HEK293T (cell line): ENCODE measurements at regions not wholly inside any gene's neighbourhood (a gene's known extent, or its start where the extent isn't known, plus 50 kb on each side); places are given as distances from the start of the nearest gene placed in this dataset.

Source experiments
- ARNT ChIP-seq: fragments of 450-650 bp; IDR thresholded peaks from 2 replicates; pipeline ENCODE4 v1.6.1; 2017; ENCODE audit warnings: mild to moderate bottlenecking
- CTBP1 ChIP-seq: fragments of 450-650 bp; IDR thresholded peaks from 2 replicates; pipeline ENCODE4 v1.6.1; 2016; ENCODE audit warnings: borderline replicate concordance
- ELF4 ChIP-seq: fragments of 450-650 bp; IDR thresholded peaks from 2 replicates; pipeline ENCODE4 v1.6.1; 2017; ENCODE audit warnings: antibody characterized with exemption
- FOXA1 ChIP-seq: fragments of 450-650 bp; IDR thresholded peaks from 2 replicates; pipeline ENCODE4 v1.6.1; 2016; ENCODE audit warnings: mild to moderate bottlenecking
- FOXM1 ChIP-seq: fragments of 450-650 bp; IDR thresholded peaks from 2 replicates; pipeline ENCODE4 v1.6.1; 2017; ENCODE audit warnings: mild to moderate bottlenecking, borderline replicate concordance
- L3MBTL2 ChIP-seq: fragments of 450-650 bp; conservative IDR thresholded peaks from 2 replicates; pipeline ENCODE4 v1.6.1; 2016; ENCODE audit warnings: mild to moderate bottlenecking
- LEF1 ChIP-seq: fragments of 450-650 bp; IDR thresholded peaks from 2 replicates; pipeline ENCODE4 v1.6.1; 2017; ENCODE audit warnings: mild to moderate bottlenecking, borderline replicate concordance
- NFRKB ChIP-seq: fragments of 450-650 bp; IDR thresholded peaks from 2 replicates; pipeline ENCODE4 v1.6.1; 2016; ENCODE audit warnings: mild to moderate bottlenecking, moderate library complexity
- SP1 ChIP-seq: fragments of 450-650 bp; IDR thresholded peaks from 2 replicates; pipeline ENCODE4 v1.6.1; 2017
- ZNF384 ChIP-seq: fragments of 450-650 bp; IDR thresholded peaks from 2 replicates; pipeline ENCODE4 v1.6.1; 2016

DNA sequence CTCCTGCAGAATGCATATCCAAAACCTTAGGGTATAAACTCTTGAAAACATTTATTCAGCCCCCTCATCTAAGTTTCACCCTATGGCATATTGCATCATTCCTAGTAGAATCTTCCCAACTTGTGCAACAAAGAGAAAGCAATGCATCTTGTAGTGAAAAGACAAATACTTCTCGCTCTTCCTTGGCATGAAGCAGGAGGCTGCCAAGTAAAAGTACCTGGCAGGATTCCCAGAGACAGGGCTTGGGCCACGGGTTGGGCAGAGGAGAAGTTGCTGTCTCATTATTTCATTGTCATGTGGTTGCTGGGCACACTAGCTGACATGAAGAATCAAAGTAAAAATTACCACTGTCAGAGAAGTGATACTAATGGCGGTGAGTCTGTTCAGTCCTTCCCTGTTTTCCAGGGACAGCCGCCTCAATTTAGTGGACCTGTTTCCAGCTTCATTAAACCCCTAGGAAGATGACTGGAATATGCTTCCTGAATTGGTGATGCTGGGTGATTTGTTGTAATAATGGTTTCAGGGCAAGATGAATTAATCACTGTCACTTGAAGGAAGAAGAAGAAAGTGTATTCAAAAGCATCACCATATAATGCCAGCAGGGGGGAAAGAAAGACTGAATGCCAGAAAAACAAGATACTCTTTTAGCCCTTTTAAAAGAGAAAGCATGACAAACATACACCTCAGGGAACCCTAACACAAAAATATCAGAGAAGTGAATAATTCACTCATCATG is 380.5 kb upstream of the IGFBP7 start:
- TF ChIP-seq L3MBTL2, result no peak
- TF ChIP-seq ZNF384, result no peak
- TF ChIP-seq FOXM1, result no peak
- no peak for TF ChIP-seq FOXA1
- TF ChIP-seq ELF4, result no peak
- TF ChIP-seq CTBP1, result no peak
- TF ChIP-seq ARNT, result no peak
- TF ChIP-seq LEF1, result no peak
- TF ChIP-seq NFRKB, result no peak
- no peak for TF ChIP-seq SP1
